GM19238 (cell line): ENCODE measurements at regions not wholly inside any gene's neighbourhood (a gene's known extent, or its start where the extent isn't known, plus 50 kb on each side); places are given as distances from the start of the nearest gene placed in this dataset.
A peak's percentile ranks its signal among the peaks of the same experiment; 100 is the strongest.

Experiments
- DNase-seq: peaks from one replicate; pipeline ENCODE4 v3.0.0; 2011; ENCODE audit warnings: low spot score; ENCODE audit not compliant: insufficient read length

- no peak for DNase-seq
Measured at GRCh38 chrX:79300856-79301255, 66.3 kb downstream of the ITM2A start.

- no peak for DNase-seq
Measured at GRCh38 chrX:79290596-79290995, 76.5 kb downstream of the ITM2A start.

- no peak for DNase-seq
Measured at GRCh38 chrX:79288733-79289132, 78.4 kb downstream of the ITM2A start.

- no peak for DNase-seq
Measured at GRCh38 chrX:79287724-79288123, 79.4 kb downstream of the ITM2A start.

- DNase-seq: no peak
Measured at GRCh38 chrX:79281775-79282174, 85.4 kb downstream of the ITM2A start.

GRCh38 chrX:79270401-79270800 is 96.7 kb downstream of the ITM2A start:
- peak; percentile 16 for DNase-seq

GRCh38 chrX:79268788-79269187 is 98.3 kb downstream of the ITM2A start:
- DNase-seq: no peak

GRCh38 chrX:79266702-79267101 is 100.4 kb downstream of the ITM2A start:
- DNase-seq: no peak

GRCh38 chrX:79263550-79263949 is 103.6 kb downstream of the ITM2A start:
- DNase-seq: no peak

- DNase-seq: peak; percentile 5
Measured at GRCh38 chrX:79259073-79259689, 108.0 kb downstream of the ITM2A start.

GRCh38 chrX:79243691-79244090 is 99.2 kb downstream of the GPR174 start:
- no peak for DNase-seq

- DNase-seq: no peak
Measured at GRCh38 chrX:79235899-79236298, 91.4 kb downstream of the GPR174 start.

- DNase-seq: no peak
Measured at GRCh38 chrX:79231662-79232061, 87.2 kb downstream of the GPR174 start.
